Mucosa of rectum (tissue), 2 donors: ENCODE measurements at regions not wholly inside any gene's neighbourhood (a gene's known extent, or its start where the extent isn't known, plus 50 kb on each side); places are given as distances from the start of the nearest gene placed in this dataset.

Experiments
- H3K27ac ChIP-seq, 2 donors: one replicate each; pipeline ENCODE4 v1.7.0; 2013; ENCODE audit warnings: inconsistent platforms in 2 of 2, low read depth in 2 of 2, low read length in 2 of 2
- H3K27me3 ChIP-seq, 2 donors: one replicate each; pipeline ENCODE4 v1.7.0; 2013; ENCODE audit warnings: low read length in 2 of 2; ENCODE audit not compliant: control insufficient read depth in 2 of 2, insufficient read depth in 2 of 2
- H3K36me3 ChIP-seq, 2 donors: one replicate each; pipeline ENCODE4 v1.7.0; 2013; ENCODE audit warnings: low read length in 2 of 2; ENCODE audit not compliant: control insufficient read depth in 2 of 2, insufficient read depth in 2 of 2
- H3K4me1 ChIP-seq, 2 donors: one replicate each; pipeline ENCODE4 v1.7.0; 2013; ENCODE audit warnings: low read length in 2 of 2, mild to moderate bottlenecking in 1 of 2; ENCODE audit not compliant: control insufficient read depth in 2 of 2, insufficient read depth in 2 of 2
- H3K4me3 ChIP-seq, 2 donors: one replicate each; pipeline ENCODE4 v1.7.0; 2013; ENCODE audit warnings: low read length in 2 of 2
- H3K9ac ChIP-seq, 2 donors: one replicate each; pipeline ENCODE4 v1.7.0; 2013; ENCODE audit warnings: low read length in 2 of 2, low read depth in 1 of 2, mild to moderate bottlenecking in 1 of 2
- H3K9me3 ChIP-seq, 2 donors: one replicate each; pipeline ENCODE4 v1.7.0; 2013; ENCODE audit warnings: low read length in 2 of 2; ENCODE audit not compliant: control insufficient read depth in 2 of 2
- donor health status: healthy.
- donor health status: Normal muscosa, but diverticular disease.

DNA sequence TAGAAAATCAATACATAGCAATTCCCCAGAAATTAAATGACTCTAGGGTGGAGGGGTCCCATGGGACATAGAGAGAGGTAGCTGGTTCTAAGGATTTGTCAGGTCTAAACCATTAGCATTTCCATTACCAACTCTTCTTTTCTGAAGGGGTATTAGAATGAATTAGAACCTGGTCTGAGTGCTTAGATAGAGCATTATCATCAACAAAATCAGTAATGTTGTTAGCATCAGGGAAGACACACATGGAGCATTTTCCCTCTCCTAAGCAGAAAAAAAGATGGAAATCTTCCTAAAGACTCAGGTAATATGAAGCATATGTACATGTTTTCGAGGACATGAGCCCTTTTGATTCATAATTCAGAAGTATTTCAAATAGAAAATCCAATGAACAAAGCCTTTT, 984.4 kb upstream of the NCAM2 start:
- Histone ChIP-seq H3K36me3 (no peaks in the 10 kb centered on the region), H3K9ac (no peak overlapping the region), H3K27ac (no peak overlapping the region), H3K9me3 (no peaks in the 10 kb centered on the region), H3K27me3 (no peaks in the 10 kb centered on the region), H3K4me3 (no peak overlapping the region), H3K4me1 (no peaks in the 10 kb centered on the region)

DNA sequence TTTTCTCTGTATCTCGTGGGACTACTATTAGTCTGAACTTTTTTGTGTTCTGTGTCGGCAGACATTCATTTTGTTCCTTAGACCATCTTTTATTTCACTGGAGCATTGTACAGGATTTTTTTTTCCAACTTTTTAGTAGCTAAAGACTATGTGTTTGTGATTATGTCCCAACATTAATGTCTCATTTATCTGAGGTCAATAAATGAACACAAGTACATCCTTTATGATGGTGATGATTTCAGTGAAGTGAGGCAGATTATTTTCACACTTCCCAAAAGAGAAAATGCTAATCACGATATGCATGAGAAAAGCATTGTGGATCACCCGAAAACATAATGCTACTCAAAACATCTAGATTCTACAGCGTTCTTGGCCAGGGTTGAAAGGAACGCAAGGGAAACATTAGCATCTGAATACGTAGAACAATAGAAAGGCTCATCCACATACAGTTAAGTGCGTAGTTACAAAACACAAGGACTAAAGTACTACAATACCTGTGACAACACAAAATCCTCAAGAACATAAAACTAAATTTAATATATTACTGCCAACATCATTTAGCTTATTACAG, 981.7 kb upstream of the NCAM2 start:
- no peak overlapping the region for H3K4me3 ChIP-seq
- H3K9me3 ChIP-seq = no peaks in the 10 kb centered on the region
- no peaks in the 10 kb centered on the region for H3K27me3 ChIP-seq
- no peaks in the 10 kb centered on the region for H3K4me1 ChIP-seq
- H3K9ac ChIP-seq = no peak overlapping the region
- no peak overlapping the region for H3K27ac ChIP-seq
- H3K36me3 ChIP-seq = no peaks in the 10 kb centered on the region

DNA sequence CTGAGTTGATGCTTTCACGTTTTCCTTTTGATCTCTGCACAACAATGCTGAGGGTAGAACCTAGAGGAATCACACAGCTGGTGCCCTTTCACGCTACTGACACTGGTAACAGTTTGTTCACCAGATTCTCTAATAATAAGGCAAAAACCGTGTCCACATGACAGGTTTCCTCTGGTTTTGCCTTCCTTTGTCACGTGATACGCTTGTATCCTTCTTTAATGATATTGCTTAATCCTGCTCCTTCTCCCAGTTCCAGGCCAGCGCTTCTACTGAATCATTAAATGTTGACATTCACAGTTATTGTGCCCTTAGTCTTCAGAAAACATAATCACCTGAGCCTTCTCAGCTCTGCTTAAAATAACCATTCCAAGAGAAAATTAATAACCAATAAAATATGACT, 978.2 kb upstream of the NCAM2 start:
- Histone ChIP-seq H3K9me3 (no peaks in the 10 kb centered on the region), H3K27me3 (no peaks in the 10 kb centered on the region), H3K9ac (no peak overlapping the region), H3K27ac (no peak overlapping the region), H3K36me3 (no peaks in the 10 kb centered on the region), H3K4me1 (no peaks in the 10 kb centered on the region), H3K4me3 (no peak overlapping the region)

DNA sequence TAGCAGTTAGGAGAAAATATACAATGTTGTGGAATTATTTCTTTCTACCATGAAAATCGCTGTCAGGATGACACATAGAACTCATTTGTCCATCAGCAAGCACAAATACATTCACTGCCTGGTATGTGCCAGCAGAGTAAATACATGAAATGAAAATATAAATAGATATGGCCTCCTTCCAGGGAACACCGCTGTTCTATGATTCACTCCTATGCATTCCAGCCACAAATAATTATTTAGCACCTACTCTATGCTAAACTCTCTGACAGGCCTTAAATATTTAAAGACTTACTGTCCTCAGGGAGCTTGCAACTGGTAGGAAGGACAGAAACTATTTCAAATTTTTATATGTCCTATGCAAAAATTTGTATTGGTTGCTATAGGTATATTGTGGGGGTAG, 975.0 kb upstream of the NCAM2 start:
- no peaks in the 10 kb centered on the region for H3K4me1 ChIP-seq
- no peaks in the 10 kb centered on the region for H3K9me3 ChIP-seq
- H3K4me3 ChIP-seq = no peak overlapping the region
- H3K27me3 ChIP-seq = no peaks in the 10 kb centered on the region
- H3K27ac ChIP-seq = no peak overlapping the region
- H3K36me3 ChIP-seq = no peaks in the 10 kb centered on the region
- H3K9ac ChIP-seq = no peak overlapping the region

DNA sequence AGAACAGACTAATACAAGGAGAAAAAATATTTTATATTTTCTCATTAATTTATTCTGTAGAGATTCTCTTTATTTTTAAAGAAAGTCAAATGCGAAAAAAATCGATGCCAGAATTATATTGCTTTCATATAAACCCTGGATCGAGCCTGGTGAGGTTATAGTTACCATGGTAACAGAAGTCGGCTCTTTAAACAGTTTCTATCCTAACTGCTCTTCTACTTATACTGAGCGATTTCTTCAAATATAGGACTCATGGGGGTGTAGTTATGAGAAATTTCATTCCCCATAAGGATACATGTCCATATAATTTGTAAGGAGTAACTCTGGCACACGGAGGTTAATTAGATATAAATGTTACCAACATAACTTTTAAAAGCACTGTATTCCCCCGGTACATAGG, 973.5 kb upstream of the NCAM2 start:
- H3K9ac ChIP-seq = no peak overlapping the region
- no peak overlapping the region for H3K4me3 ChIP-seq
- no peak overlapping the region for H3K27ac ChIP-seq
- H3K9me3 ChIP-seq = no peaks in the 10 kb centered on the region
- no peaks in the 10 kb centered on the region for H3K36me3 ChIP-seq
- H3K4me1 ChIP-seq = no peaks in the 10 kb centered on the region
- H3K27me3 ChIP-seq = no peaks in the 10 kb centered on the region

DNA sequence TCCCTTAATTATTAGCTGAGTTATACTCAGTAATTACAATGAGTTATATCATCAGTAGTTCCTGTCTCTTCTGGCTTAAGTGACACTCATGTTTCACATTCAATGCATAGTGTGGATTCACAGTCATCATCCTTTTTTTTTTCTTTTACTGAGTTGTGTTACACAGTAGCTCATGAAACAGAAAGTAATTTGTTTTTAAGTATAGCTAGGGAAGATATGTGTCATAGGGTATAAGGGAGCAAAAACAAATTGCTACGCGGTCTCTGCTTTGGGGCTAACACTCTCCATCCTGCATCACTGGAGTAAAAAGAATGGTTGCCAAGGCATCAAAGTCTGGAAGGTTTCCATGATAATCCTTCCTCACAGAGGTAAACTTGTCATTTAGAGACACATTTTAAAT, 971.7 kb upstream of the NCAM2 start:
- Histone ChIP-seq H3K4me1 (no peaks in the 10 kb centered on the region), H3K9ac (no peak overlapping the region), H3K27ac (no peak overlapping the region), H3K4me3 (no peak overlapping the region), H3K27me3 (no peaks in the 10 kb centered on the region), H3K36me3 (no peaks in the 10 kb centered on the region), H3K9me3 (no peaks in the 10 kb centered on the region)

DNA sequence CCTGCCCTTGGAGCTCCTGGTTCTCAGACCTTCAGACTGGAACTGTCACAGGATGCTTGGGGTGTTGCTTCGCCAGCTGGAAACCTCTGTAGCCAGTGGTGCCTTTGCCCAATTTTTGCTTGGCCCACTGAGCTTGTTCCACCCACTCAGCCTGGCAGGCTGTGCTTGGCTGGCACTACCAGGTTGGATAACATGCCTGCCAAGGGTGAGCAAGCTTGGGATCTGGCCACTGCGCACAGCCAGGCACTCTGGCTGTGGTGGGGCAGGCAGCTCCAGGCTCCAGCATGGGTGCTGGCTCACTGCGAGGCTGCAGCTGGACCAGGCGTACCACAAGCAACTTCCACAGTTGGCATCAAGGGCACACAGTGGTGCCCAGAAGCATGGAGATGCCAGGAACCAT, 967.8 kb upstream of the NCAM2 start:
- Histone ChIP-seq H3K36me3 (no peaks in the 10 kb centered on the region), H3K4me3 (no peak overlapping the region), H3K4me1 (no peaks in the 10 kb centered on the region), H3K27ac (no peak overlapping the region), H3K27me3 (no peaks in the 10 kb centered on the region), H3K9me3 (no peaks in the 10 kb centered on the region), H3K9ac (no peak overlapping the region)

DNA sequence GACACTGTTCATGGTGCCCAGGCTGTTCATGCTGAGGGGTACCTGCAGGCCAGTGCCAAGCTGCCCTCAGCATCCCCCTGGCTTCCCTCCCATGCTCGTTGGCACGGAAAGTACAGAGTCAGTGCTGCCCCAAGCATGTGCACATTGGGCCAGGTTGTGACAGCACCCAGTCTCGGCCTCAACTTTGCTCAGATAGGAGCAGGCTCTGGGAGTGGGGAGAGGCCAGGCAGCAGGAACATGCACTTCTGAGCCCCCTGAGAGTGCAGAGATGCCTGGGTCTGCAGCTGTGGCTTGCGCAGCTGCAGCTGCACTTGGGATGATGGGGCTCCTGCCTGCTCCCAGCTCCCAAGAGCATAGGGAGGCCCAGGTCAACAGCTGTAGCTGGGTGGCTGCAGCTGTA, 966.4 kb upstream of the NCAM2 start:
- Histone ChIP-seq H3K27me3 (no peaks in the 10 kb centered on the region), H3K4me3 (no peak overlapping the region), H3K9me3 (no peaks in the 10 kb centered on the region), H3K27ac (no peak overlapping the region), H3K4me1 (no peaks in the 10 kb centered on the region), H3K9ac (no peak overlapping the region), H3K36me3 (no peaks in the 10 kb centered on the region)

DNA sequence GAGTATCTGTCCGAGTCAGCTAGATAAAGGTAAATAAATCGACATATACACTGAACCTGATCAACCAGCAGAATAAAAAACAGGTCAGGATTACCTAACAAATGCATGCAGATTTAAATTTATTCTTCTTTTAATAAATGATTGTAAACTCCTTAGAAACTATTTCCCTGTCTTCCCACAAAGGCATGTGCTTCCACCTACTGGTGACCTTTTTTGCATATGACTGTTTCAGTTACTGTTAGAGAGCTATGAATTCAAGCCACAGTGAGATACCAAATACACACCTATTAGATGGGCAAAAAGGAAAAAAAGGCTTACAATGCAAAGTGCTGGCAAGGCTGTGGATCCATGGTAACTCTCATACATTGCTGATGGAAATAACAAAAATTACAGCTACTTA, 957.4 kb upstream of the NCAM2 start:
- Histone ChIP-seq H3K36me3 (no peaks in the 10 kb centered on the region), H3K27ac (no peak overlapping the region), H3K9me3 (no peaks in the 10 kb centered on the region)

DNA sequence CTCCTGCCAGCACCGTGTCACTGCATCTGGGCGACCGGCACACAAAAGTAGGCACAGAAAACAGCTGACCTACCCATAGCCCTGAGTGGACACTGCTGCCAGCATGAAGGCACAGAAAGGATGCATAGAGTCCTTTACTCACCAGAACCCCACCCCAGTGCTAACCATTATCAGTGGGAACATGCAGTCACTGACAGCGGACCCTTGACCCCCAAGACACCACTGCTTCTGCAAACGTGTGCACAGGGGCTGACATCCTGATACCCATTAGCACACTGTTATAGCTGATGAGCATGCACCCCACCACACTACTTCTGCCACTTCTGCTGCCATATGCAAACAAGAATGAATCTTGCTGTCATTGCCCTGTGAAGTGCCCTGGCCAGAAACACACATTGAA, 953.0 kb upstream of the NCAM2 start:
- H3K9me3 ChIP-seq = no peaks in the 10 kb centered on the region
- no peaks in the 10 kb centered on the region for H3K36me3 ChIP-seq
- no peaks in the 10 kb centered on the region for H3K4me1 ChIP-seq
- no peaks in the 10 kb centered on the region for H3K27me3 ChIP-seq
- no peak overlapping the region for H3K9ac ChIP-seq
- no peak overlapping the region for H3K4me3 ChIP-seq
- no peak overlapping the region for H3K27ac ChIP-seq

More for the DNA sequence above, 957.4 kb upstream of the NCAM2 start:
- Histone ChIP-seq H3K27me3 (no peaks in the 10 kb centered on the region), H3K4me1 (no peaks in the 10 kb centered on the region), H3K9ac (no peak overlapping the region), H3K4me3 (no peak overlapping the region)
